ENCODE measurements at regions not wholly inside any gene's neighbourhood (a gene's known extent, or its start where the extent isn't known, plus 50 kb on each side); places are given as distances from the start of the nearest gene placed in this dataset.

DNA sequence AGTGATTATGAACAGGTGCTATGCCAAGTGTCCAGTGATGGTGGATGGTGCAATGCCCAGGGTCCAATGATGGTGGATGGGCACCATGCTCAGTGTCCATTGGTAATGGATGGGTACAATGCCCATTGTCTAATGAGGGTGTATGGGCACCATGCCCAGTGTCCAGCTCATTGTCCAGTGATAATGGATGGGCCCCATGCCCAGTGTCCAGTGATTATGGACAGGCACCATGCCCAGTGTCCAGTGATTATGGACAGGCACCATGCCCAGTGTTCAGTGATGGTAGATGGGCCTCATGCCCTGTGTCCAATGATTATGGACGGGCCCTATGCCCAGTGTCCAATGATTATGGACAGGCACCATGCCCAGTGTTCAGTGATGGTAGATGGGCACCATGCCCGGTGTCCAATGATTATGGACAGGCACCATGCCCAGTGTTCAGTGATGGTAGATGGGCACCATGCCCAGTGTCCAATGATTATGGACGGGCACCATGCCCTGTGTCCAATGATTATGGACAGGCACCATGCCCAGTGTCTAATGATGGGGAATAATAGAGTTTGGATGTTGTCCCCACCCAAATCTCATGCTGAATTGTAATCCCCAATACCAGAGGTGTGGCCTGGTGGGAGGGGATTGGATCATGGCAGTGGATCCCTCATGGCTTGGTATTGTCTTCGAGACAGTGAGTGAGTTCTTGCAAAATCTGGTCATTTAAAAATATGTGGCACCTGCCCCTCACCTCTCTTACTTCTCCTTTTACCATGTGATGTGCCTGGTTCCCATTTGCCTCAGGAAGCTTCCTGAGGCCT, 87.8 kb downstream of the ANKRD10 start:
- no peak overlapping the region for H3K4me3 ChIP-seq (ENCODE audit: low read depth, low read length)
- no peak for DNase-seq (ENCODE audit: low read depth, low spot score)
- in situ Hi-C loops (cut with HindIII; ENCODE audit: low sequenced_read_pairs): no loop called here
- TF ChIP-seq, protein P1, sequence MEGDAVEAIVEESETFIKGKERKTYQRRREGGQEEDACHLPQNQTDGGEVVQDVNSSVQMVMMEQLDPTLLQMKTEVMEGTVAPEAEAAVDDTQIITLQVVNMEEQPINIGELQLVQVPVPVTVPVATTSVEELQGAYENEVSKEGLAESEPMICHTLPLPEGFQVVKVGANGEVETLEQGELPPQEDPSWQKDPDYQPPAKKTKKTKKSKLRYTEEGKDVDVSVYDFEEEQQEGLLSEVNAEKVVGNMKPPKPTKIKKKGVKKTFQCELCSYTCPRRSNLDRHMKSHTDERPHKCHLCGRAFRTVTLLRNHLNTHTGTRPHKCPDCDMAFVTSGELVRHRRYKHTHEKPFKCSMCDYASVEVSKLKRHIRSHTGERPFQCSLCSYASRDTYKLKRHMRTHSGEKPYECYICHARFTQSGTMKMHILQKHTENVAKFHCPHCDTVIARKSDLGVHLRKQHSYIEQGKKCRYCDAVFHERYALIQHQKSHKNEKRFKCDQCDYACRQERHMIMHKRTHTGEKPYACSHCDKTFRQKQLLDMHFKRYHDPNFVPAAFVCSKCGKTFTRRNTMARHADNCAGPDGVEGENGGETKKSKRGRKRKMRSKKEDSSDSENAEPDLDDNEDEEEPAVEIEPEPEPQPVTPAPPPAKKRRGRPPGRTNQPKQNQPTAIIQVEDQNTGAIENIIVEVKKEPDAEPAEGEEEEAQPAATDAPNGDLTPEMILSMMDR (IDR thresholded peaks at IDR 0.05; ENCODE audit: low read depth, low read length): no peak
